Keratinocyte (primary cell): ENCODE measurements at regions not wholly inside any gene's neighbourhood (a gene's known extent, or its start where the extent isn't known, plus 50 kb on each side); places are given as distances from the start of the nearest gene placed in this dataset.

Experiments used
- DNase-seq: peaks from one replicate; pipeline ENCODE4 v3.0.0-alpha.2; 2011; ENCODE audit warnings: low read depth, missing footprints, low spot score
- FAIRE-seq: peaks from 2 replicates; lab custom pipeline; 2011; peaks lifted over from hg19 to GRCh38; lab: Jason Lieb, UNC
- H2AFZ ChIP-seq: 2 replicates; pipeline ENCODE4 v1.6.0; 2012; ENCODE audit warnings: low read length, control low read depth, inconsistent platforms; ENCODE audit not compliant: control insufficient read depth
- H3K27ac ChIP-seq: 2 replicates; pipeline ENCODE4 v1.5.1; 2011; ENCODE audit warnings: low read length; ENCODE audit not compliant: control insufficient read depth, insufficient read depth
- H3K27me3 ChIP-seq: 3 replicates; pipeline ENCODE4 v1.6.0; 2011; ENCODE audit warnings: low read length; ENCODE audit not compliant: control insufficient read depth, insufficient read depth; ENCODE audit errors: extremely low read depth
- H3K36me3 ChIP-seq, 2 experiments: 2 replicates in 1 of 2; 3 replicates in 1 of 2; pipeline ENCODE4 v1.5.1; 2011; ENCODE audit warnings: low read length in 2 of 2, mild to moderate bottlenecking in 1 of 2; ENCODE audit not compliant: control insufficient read depth in 2 of 2, insufficient read depth in 2 of 2; ENCODE audit errors: extremely low read depth in 1 of 2
- H3K4me1 ChIP-seq: 3 replicates; pipeline ENCODE4 v1.5.1; 2011; ENCODE audit warnings: low read length; ENCODE audit not compliant: control insufficient read depth, insufficient read depth; ENCODE audit errors: extremely low read depth
- H3K4me2 ChIP-seq: 3 replicates; pipeline ENCODE4 v1.6.0; 2011; ENCODE audit warnings: low read depth, low read length; ENCODE audit not compliant: control insufficient read depth, insufficient read depth; ENCODE audit errors: extremely low read depth
- H3K4me3 ChIP-seq, 3 experiments: fragments of 200-600 bp in 1 of 3; sonication (generic) in 1 of 3; 2 replicates in 2 of 3; 3 replicates in 1 of 3; pipeline ENCODE4 v1.5.1; 2011 to 2016; ENCODE audit warnings: low read length in 3 of 3, mild to moderate bottlenecking in 3 of 3, control low read depth in 2 of 3, inconsistent platforms in 1 of 3, low read depth in 1 of 3, mixed read lengths in 1 of 3, mixed run types in 1 of 3, moderate library complexity in 1 of 3; ENCODE audit not compliant: control insufficient read depth in 2 of 3, insufficient read depth in 2 of 3; ENCODE audit errors: extremely low read depth in 1 of 3
- H3K79me2 ChIP-seq: 2 replicates; pipeline ENCODE4 v1.6.0; 2012; ENCODE audit warnings: low read length; ENCODE audit not compliant: control insufficient read depth, insufficient read depth
- H3K9ac ChIP-seq: 3 replicates; pipeline ENCODE4 v1.6.0; 2011; ENCODE audit warnings: low read length; ENCODE audit not compliant: control insufficient read depth, insufficient read depth; ENCODE audit errors: extremely low read depth
- H3K9me1 ChIP-seq: 3 replicates; pipeline ENCODE4 v1.6.0; 2011; ENCODE audit warnings: low read length; ENCODE audit not compliant: control insufficient read depth, insufficient read depth; ENCODE audit errors: extremely low read depth
- H3K9me3 ChIP-seq: 2 replicates; pipeline ENCODE4 v1.5.1; 2012; ENCODE audit warnings: low read depth, low read length; ENCODE audit not compliant: control insufficient read depth
- H4K20me1 ChIP-seq: 3 replicates; pipeline ENCODE4 v1.6.0; 2011; ENCODE audit warnings: low read length; ENCODE audit not compliant: control insufficient read depth, insufficient read depth; ENCODE audit errors: extremely low read depth
- EZH2 ChIP-seq: IDR thresholded peaks from one replicate; pipeline ENCODE4 v1.6.1; 2012; ENCODE audit warnings: inconsistent platforms, mild to moderate bottlenecking, low read length, moderate library complexity
- dilution Hi-C: fragments of 300-500 bp; cut with MboI; formaldehyde crosslinking; loops from one replicate; pipeline ENCODE4 v1.7.0; 2020; ENCODE audit warnings: low sequenced_read_pairs; ENCODE audit not compliant: extremely low pct_ligation_motif_present
- TF ChIP-seq, protein P1 (sequence below), 3 experiments: IDR thresholded peaks in 1 of 3; conservative IDR thresholded peaks in 1 of 3; optimal IDR thresholded peaks in 1 of 3; 2 replicates in 2 of 3; 3 replicates in 1 of 3; pipeline versions ENCODE3 to v1.5.1; 2011; ENCODE audit warnings: low read length in 3 of 3, mild to moderate bottlenecking in 3 of 3, moderate library complexity in 2 of 3, control low read depth in 1 of 3, inconsistent platforms in 1 of 3; ENCODE audit not compliant: insufficient read depth in 2 of 3; ENCODE audit errors: extremely low read depth in 1 of 3

- Histone ChIP-seq H3K27me3 (no peaks in the 10 kb centered on the region), H3K4me1 (no peaks in the 10 kb centered on the region), H3K27ac (no peak overlapping the region), H3K4me2 (no peak overlapping the region), H2AFZ (no peak overlapping the region), H4K20me1 (no peaks in the 10 kb centered on the region), H3K9ac (no peak overlapping the region), H3K9me1 (no peaks in the 10 kb centered on the region), H3K4me3 (no peak overlapping the region), H3K36me3 (no peaks in the 10 kb centered on the region), H3K79me2 (no peaks in the 10 kb centered on the region), H3K9me3 (no peaks in the 10 kb centered on the region)
- DNase-seq, result no peak
- dilution Hi-C loops, result no loop called here
- no peak for TF ChIP-seq EZH2
- TF ChIP-seq, protein P1, sequence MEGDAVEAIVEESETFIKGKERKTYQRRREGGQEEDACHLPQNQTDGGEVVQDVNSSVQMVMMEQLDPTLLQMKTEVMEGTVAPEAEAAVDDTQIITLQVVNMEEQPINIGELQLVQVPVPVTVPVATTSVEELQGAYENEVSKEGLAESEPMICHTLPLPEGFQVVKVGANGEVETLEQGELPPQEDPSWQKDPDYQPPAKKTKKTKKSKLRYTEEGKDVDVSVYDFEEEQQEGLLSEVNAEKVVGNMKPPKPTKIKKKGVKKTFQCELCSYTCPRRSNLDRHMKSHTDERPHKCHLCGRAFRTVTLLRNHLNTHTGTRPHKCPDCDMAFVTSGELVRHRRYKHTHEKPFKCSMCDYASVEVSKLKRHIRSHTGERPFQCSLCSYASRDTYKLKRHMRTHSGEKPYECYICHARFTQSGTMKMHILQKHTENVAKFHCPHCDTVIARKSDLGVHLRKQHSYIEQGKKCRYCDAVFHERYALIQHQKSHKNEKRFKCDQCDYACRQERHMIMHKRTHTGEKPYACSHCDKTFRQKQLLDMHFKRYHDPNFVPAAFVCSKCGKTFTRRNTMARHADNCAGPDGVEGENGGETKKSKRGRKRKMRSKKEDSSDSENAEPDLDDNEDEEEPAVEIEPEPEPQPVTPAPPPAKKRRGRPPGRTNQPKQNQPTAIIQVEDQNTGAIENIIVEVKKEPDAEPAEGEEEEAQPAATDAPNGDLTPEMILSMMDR (optimal IDR thresholded peaks at IDR 0.05 in 1 of 3, IDR thresholded peaks at IDR 0.05 in 1 of 3, conservative IDR thresholded peaks at IDR 0.05 in 1 of 3; ENCODE audit: extremely low read depth in 1 of 3, insufficient read depth in 2 of 3, low read length in 3 of 3), result no peak
- FAIRE-seq, result no peak
These were observed 1469.3 kb downstream of the CDH8 start for GRCh38 chr16:60566901-60567300.

GRCh38 chr16:60564588-60564987 lies 1471.7 kb downstream of the CDH8 start:
- FAIRE-seq, result no peak
- Histone ChIP-seq H4K20me1 (no peaks in the 10 kb centered on the region), H3K27me3 (no peaks in the 10 kb centered on the region), H2AFZ (no peak overlapping the region), H3K27ac (no peak overlapping the region), H3K4me3 (no peak overlapping the region), H3K9me1 (no peaks in the 10 kb centered on the region), H3K9me3 (no peaks in the 10 kb centered on the region), H3K79me2 (no peaks in the 10 kb centered on the region), H3K9ac (no peak overlapping the region), H3K4me2 (no peak overlapping the region), H3K4me1 (no peaks in the 10 kb centered on the region), H3K36me3 (no peaks in the 10 kb centered on the region)
- dilution Hi-C loops, result no loop called here
- TF ChIP-seq, protein P1 (optimal IDR thresholded peaks at IDR 0.05 in 1 of 3, IDR thresholded peaks at IDR 0.05 in 1 of 3, conservative IDR thresholded peaks at IDR 0.05 in 1 of 3; ENCODE audit: extremely low read depth in 1 of 3, insufficient read depth in 2 of 3, low read length in 3 of 3), result no peak
- TF ChIP-seq EZH2, result no peak
- DNase-seq, result no peak
